ENCODE measurements at regions not wholly inside any gene's neighbourhood (a gene's known extent, or its start where the extent isn't known, plus 50 kb on each side); places are given as distances from the start of the nearest gene placed in this dataset.

DNA sequence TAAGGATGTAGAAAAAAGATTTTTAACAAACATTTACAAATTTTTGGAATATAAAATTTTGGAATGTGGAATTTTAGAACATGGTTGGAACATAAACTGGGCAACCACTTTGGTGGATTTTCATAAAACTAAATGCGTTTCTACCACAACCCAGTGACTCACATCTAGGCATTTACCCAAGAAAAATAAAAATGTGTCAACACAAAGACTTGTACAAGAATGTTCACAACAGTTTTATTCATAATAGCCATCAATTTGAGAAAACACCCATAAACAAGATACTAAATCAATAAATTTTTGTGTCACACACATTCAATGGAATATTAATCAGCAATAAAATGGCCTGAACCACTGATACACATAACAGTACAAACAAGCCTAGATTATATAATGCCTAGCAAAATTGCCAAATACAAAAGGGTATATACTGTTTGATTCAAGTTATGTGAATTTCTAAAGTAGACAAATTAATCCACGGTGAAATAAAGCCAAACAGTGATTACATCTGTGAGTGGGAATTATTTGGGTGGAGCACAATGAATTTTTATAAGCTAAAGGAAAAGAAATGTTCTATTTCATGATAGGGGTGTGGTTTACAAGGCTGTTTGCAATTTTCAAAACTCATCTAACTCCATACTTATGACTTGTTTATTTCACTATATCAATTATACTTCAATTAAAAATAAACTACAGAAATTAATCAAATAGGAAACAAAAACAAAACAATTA, 415.2 kb upstream of the OR4E1 start:
- TF ChIP-seq ZNF274 (IDR thresholded peaks at IDR 0.05; ENCODE audit: borderline replicate concordance, extremely low read depth, low read length): no peak
- TF ChIP-seq, protein P1, sequence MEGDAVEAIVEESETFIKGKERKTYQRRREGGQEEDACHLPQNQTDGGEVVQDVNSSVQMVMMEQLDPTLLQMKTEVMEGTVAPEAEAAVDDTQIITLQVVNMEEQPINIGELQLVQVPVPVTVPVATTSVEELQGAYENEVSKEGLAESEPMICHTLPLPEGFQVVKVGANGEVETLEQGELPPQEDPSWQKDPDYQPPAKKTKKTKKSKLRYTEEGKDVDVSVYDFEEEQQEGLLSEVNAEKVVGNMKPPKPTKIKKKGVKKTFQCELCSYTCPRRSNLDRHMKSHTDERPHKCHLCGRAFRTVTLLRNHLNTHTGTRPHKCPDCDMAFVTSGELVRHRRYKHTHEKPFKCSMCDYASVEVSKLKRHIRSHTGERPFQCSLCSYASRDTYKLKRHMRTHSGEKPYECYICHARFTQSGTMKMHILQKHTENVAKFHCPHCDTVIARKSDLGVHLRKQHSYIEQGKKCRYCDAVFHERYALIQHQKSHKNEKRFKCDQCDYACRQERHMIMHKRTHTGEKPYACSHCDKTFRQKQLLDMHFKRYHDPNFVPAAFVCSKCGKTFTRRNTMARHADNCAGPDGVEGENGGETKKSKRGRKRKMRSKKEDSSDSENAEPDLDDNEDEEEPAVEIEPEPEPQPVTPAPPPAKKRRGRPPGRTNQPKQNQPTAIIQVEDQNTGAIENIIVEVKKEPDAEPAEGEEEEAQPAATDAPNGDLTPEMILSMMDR (IDR thresholded peaks at IDR 0.05; ENCODE audit: control extremely low read depth in 1 of 3, insufficient read depth in 1 of 3, low read depth in 1 of 3, low read length in 3 of 3): no peak
- no peak for TF ChIP-seq SUZ12 (IDR thresholded peaks at IDR 0.05; ENCODE audit: low read length)
- no peak for TF ChIP-seq KDM5A (IDR thresholded peaks at IDR 0.05; ENCODE audit: low read length)
- TF ChIP-seq POLR2AphosphoS5 (IDR thresholded peaks at IDR 0.05; ENCODE audit: low read depth, low read length): no peak
- TF ChIP-seq POLR2A (IDR thresholded peaks at IDR 0.05; ENCODE audit: control extremely low read depth in 1 of 2, low read depth in 2 of 2, low read length in 2 of 2): no peak
- no peak for TF ChIP-seq MAFK (IDR thresholded peaks at IDR 0.05; ENCODE audit: low read depth, low read length)
- no peak for TF ChIP-seq EZH2 (IDR thresholded peaks at IDR 0.05; ENCODE audit: low read depth, low read length, severe bottlenecking)
- TF ChIP-seq JUND (IDR thresholded peaks at IDR 0.05; ENCODE audit: low read length): no peak
